ENCODE measurements at regions not wholly inside any gene's neighbourhood (a gene's known extent, or its start where the extent isn't known, plus 50 kb on each side); places are given as distances from the start of the nearest gene placed in this dataset.
A peak's percentile ranks its signal among the peaks of the same experiment; 100 is the strongest.

GRCh38 chr1:113219377-113219776 lies 146.4 kb downstream of the LRIG2 start:
- Histone ChIP-seq H3K18ac (ENCODE audit: extremely low read depth, low read length) (no peak overlapping the region), H3K4ac (replicated peaks; ENCODE audit: insufficient read length, low read depth, low read length) (no peak overlapping the region), H3K4me3 (ENCODE audit: extremely low read depth in 1 of 4, insufficient read depth in 2 of 4, low read depth in 3 of 4, low read length in 4 of 4) (no peak overlapping the region), H4K5ac (ENCODE audit: insufficient read length, low read depth, low read length) (no peak overlapping the region), H2BK12ac (ENCODE audit: low read depth, low read length) (no peak overlapping the region), H2BK5ac (ENCODE audit: low read depth, low read length) (no peak overlapping the region), H3K23ac (ENCODE audit: insufficient read length) (no peak overlapping the region), H3K79me1 (ENCODE audit: low read depth, low read length) (no peaks in the 10 kb centered on the region), H3K4me1 (replicated peaks in 1 of 4; ENCODE audit: control insufficient read depth in 3 of 4, insufficient read depth in 4 of 4, low read length in 3 of 4) (peaks cover 0 to 7% (median 0%) of the 10 kb centered on the region in 4 experiments; a peak in 2 of 7 replicates), H3K9ac (replicated peaks in 1 of 4; ENCODE audit: extremely low read depth in 1 of 4, low read depth in 3 of 4, low read length in 3 of 4) (no peak overlapping the region), H2BK120ac (replicated peaks; ENCODE audit: low read depth, low read length) (no peak overlapping the region), H2BK15ac (ENCODE audit: low read length) (no peak overlapping the region), H3K27ac (ENCODE audit: low read depth, low read length) (no peak overlapping the region), H3K4me2 (ENCODE audit: insufficient read depth in 1 of 2, low read depth in 2 of 2, low read length in 2 of 2) (no peak overlapping the region), H3K79me2 (ENCODE audit: control insufficient read depth in 1 of 2, insufficient read depth in 2 of 2, low read length in 2 of 2) (no peaks in the 10 kb centered on the region), H3K9me3 (ENCODE audit: insufficient read depth in 2 of 2, low read depth in 1 of 2, low read length in 1 of 2) (peaks cover 8% of the 10 kb centered on the region in 2 experiments; a peak in 3 of 4 replicates), H2AFZ (ENCODE audit: low read length) (no peak overlapping the region), H3K27me3 (replicated peaks in 1 of 4; ENCODE audit: control insufficient read depth in 3 of 4, extremely low read depth in 1 of 4, insufficient read depth in 3 of 4, low read length in 3 of 4) (no peaks in the 10 kb centered on the region), H4K20me1 (replicated peaks in 1 of 2; ENCODE audit: control insufficient read depth in 1 of 2, insufficient read depth in 2 of 2, low read length in 2 of 2) (no peaks in the 10 kb centered on the region), H2AK5ac (ENCODE audit: low read depth, low read length) (no peak overlapping the region), H3K14ac (ENCODE audit: insufficient read length) (no peak overlapping the region), H3K23me2 (ENCODE audit: low read depth, low read length) (no peaks in the 10 kb centered on the region), H3K56ac (replicated peaks; ENCODE audit: insufficient read length, low read depth, low read length) (no peak overlapping the region), H3K36me3 (ENCODE audit: control insufficient read depth in 2 of 4, insufficient read depth in 4 of 4, low read length in 3 of 4) (no peaks in the 10 kb centered on the region), H4K91ac (replicated peaks; ENCODE audit: insufficient read length, low read length) (no peak overlapping the region), H2BK20ac (ENCODE audit: low read length) (no peak overlapping the region), H4K8ac (ENCODE audit: extremely low read depth, insufficient read depth, low read length) (no peak overlapping the region)
- 77% methylated on average over 2 of the region's 2 CpGs; no CpG with 5 or more reads in 1 of the 2 experiments for WGBS, 2 experiments (ENCODE audit: extremely low coverage in 1 of 2, insufficient coverage in 1 of 2, insufficient read length in 1 of 2, insufficient replicate concordance in 2 of 2, low coverage in 1 of 2, low lambda C conversion rate in 2 of 2, missing lambda C conversion rate in 1 of 2)
- no peak for FAIRE-seq
- ChIA-PET CTCF (ENCODE audit: partially characterized antibody) (interaction anchor here (0.8 to 5.2 kb wide), 32 partner anchors 8 to 457 kb away, joined by 3 to 25 read pairs (median 4); no protein-coding TSS in a partner anchor), POLR2A (ENCODE audit: partially characterized antibody) (interaction anchor here (0.6 to 1.0 kb wide), 2 partner anchors 13 kb away, joined by 3 to 4 read pairs; no protein-coding TSS in a partner anchor)
- DNase-seq (ENCODE audit: low read depth in 1 of 2, low spot score in 2 of 2): no peak
- no peak for TF ChIP-seq SUZ12 (IDR thresholded peaks at IDR 0.05; ENCODE audit: low read length)
- peak; percentile 57 to 73 for TF ChIP-seq RAD21 (IDR thresholded peaks at IDR 0.05 in 1 of 2, conservative IDR thresholded peaks at IDR 0.05 in 1 of 2; ENCODE audit: low read depth in 2 of 2, low read length in 2 of 2)
- no peak for TF ChIP-seq SIX5 (IDR thresholded peaks at IDR 0.05; ENCODE audit: low read depth, low read length)
- TF ChIP-seq CTCF (IDR thresholded peaks at IDR 0.05; ENCODE audit: control extremely low read depth in 1 of 3, insufficient read depth in 1 of 3, low read depth in 1 of 3, low read length in 3 of 3): peak; percentile 65 to 84 (median 66)

All from H1 (cell line).